ENCODE measurements at regions not wholly inside any gene's neighbourhood (a gene's known extent, or its start where the extent isn't known, plus 50 kb on each side); places are given as distances from the start of the nearest gene placed in this dataset.
A peak's percentile ranks its signal among the peaks of the same experiment; 100 is the strongest.
"Not testable (repeated sequence)": the region's sequence is repeated elsewhere in the genome, so short reads cannot be mapped to it uniquely, and the experiment has no call there.

DNA sequence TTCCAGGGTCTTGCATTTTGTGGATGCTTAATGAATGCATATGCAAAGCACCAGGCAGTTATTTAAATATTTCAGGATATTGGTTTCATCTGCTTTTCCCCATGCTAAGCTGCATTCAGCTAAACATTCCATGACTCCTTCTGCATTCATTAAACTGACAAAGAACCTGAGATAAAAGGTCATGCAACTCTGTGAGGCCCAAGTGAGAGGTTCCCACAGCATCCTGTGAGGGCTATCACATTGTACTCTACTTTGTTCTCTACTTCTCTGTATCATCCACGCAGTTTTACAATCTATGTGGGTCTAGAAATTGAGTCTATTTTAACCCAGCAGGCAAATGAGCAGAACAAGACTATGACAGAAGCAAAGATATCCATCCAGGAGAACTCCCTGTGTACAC is 86.4 kb upstream of the PRSS16 start:
- peak; percentile 21 for DNase-seq (ENCODE audit: low spot score)

DNA sequence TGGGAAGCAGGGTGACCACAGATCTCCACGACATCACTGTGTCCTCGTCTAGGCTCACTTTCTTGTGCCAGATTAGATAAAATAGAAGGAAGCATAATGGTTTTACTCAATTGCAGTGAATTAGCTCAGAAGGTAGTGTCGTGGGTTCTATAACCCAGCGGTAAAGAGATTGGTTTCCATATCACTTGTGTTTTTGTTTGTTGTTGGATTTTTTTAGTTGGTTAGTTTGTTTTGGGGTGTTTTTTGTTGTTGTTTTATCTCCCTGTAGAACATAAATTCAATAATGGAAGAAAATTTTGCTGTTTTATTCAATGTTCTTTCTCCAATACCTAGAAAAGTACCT is 85.9 kb upstream of the PRSS16 start:
- no peak for DNase-seq (ENCODE audit: low spot score)

DNA sequence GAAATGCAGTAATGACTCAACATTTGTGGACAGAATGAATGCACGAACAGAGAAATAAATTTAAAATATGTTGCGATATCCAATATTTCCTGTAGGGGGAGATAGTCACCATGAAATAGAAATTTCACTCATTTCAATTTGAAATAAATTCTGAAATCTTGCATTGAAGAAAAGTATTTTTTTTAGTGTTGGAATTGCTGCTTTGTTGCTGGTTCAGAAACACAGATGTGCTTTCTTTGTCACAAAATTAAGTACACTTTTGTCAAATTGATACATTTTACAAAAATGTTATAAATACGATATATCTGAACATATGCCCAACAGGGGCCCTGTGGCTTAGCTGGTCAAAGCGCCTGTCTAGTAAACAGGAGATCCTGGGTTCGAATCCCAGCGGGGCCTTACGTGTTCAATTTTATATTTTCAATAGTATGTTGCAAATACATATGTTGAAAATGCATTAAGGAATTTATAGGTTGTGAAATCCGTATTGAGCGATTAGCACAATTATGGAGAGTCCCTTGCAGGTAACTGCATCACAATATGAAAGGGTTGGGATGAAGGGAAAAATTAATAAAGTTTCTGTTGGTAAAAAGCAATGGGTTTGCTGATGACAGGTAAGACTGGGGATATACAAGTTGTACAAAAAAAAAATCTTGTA is 85.4 kb upstream of the PRSS16 start:
- peak; percentile 23 for DNase-seq (ENCODE audit: low spot score)

DNA sequence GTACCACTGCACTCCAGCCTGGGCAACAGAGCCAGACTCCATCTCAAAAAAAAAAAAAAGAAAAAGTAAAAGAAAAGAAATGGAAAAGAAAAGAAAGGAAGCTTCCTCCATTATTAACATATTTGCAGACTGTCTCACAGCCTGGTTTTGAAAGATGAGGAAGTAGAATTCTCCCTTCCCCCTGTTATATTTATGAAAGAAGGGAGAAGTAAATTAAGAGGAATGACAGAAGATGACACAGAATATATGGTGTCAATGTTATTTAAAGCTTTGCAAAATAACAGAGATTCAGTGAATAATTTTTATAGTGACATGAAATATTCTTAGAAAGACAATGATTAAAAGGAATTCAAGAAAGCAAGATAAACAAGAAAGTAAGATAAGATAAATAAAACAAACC is 83.7 kb upstream of the PRSS16 start:
- no peak for DNase-seq (ENCODE audit: low spot score)

DNA sequence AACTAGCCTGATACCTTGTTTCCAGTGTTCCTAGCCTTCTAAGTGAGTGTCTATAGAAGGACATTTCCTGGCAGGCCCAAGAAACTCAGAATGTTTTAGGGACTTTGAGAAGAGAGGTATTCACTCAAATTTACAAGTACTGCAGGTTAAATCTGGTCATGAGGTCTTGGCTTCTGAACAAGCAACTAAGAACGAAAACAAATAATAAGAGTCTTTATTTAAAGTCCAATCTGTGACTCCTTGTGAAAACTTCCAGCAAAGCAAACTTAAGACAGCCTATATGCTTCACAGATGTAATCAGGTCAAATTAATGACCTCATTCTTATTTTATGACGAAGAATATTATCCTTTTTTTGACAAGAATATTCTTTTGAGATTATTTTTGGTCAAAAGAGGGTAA is 79.4 kb upstream of the PRSS16 start:
- no peak for DNase-seq (ENCODE audit: low spot score)

DNA sequence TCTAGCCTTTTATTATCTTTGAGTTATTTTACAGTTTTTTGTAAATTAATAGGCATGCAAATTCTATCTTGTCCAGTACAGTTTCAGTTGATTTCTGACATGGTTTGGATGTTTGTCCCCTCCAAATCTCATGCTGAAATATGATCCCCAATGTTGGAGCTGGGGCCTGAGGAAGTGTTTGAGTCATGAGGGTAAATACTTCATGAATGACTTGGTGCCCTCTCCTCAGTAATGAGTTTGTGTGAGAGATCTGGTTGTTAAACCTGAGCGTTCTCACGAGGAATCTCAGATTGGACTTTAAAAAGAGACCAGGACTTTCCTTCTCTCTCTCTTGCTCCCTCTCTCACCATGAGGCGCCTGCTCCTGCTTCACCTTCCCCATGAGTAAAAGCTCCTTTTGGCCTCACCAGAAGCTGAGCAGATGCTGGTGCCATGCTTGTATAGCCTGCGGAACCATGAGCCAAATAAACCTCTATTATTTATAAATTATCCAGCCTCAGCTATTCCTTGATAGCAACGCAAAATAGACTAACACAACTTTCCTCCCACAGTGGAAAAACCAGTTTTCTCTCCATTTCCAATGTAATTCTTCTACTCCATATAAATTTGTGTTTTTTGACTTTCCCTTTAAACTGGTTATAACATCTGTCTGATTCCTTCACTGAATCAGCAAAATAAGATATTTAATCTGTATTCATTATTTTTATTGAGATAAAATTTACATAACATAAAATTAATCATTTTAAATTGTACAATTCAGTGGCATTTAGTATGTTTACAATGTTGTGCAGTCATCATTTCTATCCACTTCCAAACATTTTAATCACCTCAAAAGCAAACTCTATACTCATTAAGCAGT is 78.7 kb upstream of the PRSS16 start:
- no peak for DNase-seq (ENCODE audit: low spot score)

DNA sequence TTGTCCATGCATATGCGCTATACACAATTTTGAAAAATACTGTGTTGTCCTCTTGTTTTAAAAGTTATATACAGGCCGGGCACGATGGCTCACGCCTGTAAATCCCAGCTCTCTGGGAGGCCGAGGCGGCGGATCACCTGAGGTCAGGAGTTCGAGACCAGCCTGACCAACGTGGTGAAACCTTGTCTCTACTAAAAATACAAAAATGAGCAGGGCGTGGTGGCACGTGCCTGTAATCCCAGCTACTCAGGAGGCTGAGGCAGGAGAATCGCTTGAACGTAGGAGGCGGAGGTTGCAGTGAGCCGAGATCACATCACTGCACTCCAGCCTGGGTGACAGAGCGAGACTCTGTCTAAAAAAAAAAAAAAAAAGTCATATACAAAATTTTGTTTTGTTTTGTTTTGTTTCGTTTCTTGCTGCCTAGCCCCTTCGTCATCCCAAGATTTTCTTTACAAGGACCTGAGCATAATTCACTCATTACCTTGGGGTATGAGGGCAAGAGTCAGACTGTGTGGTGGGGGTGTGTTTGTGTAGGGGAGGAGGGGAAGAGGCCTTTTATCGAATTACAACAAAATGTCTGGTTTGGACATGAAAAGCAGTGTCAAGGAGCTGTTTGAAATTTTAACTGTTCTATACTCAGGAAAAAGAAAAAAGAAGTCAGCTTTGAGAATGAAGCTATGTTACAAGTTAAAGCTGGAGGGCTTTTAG is 74.8 kb upstream of the PRSS16 start:
- DNase-seq (ENCODE audit: low spot score): not testable (repeated sequence)

DNA sequence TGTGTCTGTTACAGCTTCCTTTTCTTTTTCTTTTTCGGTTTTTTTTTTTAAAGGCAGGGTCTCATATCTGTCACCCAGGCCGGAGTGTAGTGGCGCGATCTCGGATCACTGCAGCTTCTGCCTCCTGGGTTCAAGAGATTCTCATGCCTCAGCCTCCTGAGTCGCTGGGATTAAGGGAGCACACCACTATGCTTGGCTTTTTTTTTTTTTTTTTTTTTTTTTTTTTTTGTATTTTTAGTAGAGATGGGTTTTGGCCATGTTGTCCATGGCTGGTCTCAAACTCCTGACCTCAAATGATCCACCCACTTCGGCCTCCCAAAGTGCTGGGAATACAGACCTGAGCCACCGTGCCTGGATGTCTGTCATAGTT is 74.3 kb upstream of the PRSS16 start:
- not testable (repeated sequence) for DNase-seq (ENCODE audit: low spot score)

DNA sequence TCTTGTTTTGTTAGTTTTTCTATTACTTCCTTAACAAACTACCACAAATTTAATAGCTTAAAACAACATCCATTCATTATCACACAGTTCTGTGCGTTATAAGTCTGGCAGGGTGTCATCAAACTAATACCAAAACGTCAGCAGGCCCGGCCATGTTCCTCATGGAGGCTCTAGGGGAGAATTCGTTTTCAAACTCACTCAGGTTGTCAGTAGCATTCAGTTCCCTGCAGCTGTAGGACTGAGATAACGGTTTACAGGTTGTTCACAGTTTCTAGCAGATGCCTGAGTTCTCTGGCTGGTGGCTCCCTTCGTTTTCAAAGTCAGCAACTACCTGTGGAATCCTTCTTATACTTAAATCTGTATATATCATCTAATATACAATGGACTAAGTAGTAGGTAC is 72.5 kb upstream of the PRSS16 start:
- DNase-seq (ENCODE audit: low spot score): no peak

DNA sequence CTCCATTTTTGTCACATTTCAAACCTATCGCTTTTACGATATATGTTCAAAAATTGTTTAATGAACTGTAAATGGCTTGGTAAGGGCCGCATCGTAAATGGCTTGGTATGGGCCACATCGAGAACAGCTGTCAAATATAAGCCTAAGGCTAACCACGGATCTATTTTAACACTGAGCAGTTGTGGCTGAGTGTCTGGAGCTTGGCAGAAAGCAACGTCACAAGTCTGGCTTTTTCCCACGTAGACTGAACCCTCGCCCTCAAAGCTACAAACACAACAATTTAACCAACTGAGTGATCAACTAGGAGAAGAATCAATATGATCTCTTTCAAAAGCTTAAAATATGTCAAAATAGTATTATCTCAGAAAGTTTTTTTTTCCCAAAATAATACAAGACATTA is 71.4 kb upstream of the PRSS16 start:
- no peak for DNase-seq (ENCODE audit: low spot score)

DNA sequence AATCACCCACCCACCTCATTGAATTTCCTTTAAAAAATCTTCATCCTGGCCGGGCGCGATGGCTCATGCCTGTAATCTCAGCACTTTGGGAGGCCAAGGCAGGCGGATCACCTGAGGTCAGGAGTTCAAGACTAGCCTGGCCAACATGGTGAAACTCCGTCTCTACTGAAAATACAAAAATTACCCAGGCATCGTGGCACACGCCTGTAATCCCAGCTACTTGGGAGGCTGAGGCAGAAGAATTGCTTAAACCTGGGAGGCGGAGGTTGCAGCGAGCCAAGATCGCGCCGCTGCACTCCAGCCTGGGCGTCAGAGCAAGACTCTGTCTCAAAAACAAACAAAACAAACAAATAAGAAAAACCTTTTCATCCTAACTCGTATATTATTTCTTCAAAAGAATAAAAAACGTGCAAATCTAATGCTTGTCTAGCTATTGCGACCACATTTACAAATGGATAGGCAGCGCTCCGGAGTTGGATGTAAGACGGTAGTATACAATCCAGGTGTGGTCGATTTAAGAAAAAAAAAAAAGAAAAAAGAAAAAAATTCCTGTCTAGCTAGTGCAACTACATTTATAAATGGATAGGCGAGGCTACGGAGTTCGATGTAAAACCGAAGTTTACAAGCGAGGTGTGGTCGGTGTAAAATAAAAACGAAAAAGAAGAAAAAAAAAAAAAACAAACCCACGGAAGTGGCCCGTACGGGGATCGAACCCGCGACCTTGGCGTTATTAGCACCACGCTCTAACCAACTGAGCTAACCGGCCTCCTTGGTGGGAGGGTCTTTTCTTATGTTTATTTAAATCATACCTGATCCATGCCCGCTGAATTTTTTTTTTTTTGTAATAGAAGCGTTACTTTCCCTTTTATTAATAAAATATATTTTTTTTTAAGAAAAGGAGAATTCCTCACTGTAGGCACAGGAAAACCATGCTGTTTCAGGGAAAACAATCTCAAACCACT is 70.7 kb upstream of the PRSS16 start:
- DNase-seq (ENCODE audit: low spot score): peak; percentile 41

DNA sequence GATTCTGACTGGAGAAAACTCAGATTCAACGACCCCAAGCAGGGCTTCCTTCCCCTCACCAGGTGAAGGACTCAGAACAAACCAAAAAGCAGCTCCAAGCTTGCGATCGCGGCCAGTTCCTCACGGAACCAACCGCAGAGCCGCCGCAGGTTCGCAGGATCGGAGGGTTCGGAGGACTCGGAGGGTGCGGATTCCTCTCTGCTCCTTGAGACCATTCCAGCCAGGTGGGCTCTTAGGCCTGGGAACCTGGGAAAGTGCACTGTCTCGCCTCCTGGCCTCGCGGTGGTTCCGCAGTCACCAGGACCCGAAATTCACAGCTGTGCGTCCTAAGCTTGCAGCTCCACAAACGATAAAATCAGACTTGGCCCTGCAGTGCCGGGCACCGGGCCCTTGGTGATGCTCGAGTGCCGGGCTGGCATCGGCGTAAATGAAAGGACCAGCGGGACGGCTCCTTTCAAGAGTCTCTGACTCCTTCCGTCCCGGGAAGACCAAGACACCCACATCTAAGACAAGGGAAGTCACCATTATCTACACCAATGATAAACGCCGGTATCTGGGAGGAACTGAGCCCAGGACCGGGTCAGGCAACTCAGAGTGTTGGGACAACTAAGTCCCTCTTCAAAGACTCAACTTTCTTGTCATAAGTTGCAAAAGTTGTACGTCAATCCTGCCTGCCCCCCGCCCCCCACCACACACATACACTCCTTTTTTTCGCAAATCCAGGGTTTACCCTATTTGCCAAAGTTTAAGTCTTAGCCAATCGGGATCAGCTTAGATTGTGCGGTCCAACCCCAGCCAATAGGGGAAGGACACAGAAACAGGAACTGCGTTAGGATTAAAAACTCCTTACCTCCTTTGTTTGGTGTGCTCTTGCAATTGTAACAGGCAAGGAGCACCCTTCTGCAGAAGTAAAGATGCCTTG is 69.8 kb upstream of the PRSS16 start:
- DNase-seq (ENCODE audit: low spot score): peak; percentile 79

DNA sequence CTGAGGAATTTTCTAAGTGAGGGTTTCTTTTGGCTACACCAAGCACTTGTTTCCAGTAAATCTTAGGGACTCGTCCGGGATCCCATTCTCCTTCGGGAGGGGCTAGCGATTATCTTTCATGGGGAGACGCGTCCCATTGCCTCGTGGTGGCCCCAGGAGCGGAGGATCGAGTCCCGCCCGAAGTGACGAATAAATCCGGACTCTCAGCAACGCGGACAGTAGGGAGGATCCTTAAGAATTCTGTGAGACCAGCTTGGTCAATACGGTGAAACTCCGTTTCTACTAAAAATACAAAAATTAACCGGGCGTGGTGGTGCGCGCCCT is 69.1 kb upstream of the PRSS16 start:
- peak; percentile 17 for DNase-seq (ENCODE audit: low spot score)

DNA sequence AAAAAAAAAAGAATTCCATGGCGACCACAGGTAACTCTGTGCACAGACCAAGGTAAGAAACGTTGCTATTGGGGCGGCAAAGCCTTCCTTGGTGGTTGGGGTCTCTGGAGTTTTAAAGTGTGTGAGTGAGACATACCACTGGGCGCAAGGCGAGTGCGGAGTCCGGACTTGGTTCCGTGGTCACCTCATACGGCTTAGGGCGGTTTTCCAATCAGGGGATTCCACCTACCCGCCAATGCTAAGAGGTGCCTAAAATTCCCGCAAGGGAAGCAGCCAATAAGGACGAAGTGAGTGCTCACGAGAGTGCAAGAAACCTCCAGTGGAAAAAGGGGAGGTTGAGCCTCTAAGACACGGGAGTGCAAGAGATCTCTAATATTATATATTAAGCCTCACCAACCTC is 68.6 kb upstream of the PRSS16 start:
- peak; percentile 28 for DNase-seq (ENCODE audit: low spot score)

DNA sequence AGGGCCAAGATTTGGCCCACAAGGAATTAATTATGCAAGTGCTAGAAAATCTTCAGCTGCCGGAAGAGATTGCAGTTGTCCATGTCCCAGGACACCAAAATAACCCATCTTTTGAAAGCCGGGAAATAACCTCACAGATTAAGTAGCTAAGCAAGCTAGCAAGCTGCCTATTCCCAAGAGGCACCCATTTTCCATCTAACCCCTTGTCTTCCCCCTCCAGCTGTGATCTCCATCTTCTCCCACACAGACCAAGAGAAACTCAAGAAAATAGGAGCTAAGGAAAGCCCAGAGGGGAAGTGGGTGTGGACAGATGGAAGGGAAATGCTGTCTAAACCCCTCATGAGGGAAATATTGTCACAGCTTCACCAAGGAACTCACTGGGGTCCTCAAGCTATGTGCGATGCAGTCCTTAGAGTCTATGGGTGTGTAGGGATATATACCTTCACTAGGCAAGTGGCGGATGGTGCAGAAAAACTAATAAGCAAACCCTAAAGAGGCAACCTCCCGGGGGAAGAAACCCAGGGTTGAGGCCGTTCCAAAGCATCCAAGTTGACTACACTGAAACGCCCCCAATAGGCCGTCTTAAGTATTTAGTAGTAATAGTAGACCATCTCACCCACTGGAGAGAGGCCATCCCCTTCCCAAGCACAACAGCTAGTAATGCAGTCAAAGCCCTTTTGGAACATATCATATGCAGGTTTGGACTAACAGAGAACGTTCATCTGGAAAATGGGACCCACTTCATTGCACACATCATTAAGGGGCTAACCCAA is 64.3 kb upstream of the PRSS16 start:
- peak; percentile 18 for DNase-seq (ENCODE audit: low spot score)

DNA sequence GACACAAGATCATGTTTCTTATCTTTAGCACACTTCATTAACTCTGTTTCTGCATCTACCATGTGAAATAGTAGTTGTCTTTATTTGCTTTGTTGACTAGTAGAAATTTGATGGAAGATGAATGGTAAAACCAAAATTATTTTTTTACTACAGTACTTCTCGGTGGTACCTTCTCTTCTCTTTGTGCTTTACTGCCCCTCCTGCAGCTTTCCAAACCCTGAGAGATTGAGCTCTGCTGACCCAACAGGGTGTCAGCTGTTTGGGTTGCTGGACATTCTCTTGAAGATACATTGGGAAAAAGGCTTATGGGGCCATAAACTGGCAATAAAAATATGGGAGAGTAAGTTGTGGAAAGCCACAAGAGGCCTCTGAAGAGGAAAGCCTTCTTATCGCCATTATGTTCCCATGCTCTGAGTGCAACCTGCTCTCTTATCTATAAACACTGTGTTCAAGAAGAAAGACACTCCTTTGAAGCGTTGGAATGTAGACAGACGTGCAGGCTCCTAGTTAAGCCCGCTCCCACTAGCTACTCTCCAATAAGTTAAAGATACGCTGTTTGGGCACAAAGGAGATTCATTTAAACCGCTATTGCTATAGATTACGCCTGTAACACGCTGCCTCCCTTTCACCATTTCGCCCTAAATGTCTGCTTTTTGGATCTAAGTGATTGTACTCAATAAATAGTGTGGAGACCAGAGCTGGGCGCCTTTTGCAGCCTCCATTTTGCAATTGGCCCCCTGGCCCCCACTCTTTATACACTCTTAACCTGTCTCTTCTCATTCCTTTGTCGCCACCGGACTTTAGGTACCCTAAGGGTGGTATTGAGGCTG is 60.1 kb upstream of the PRSS16 start:
- DNase-seq (ENCODE audit: low spot score): no peak

DNA sequence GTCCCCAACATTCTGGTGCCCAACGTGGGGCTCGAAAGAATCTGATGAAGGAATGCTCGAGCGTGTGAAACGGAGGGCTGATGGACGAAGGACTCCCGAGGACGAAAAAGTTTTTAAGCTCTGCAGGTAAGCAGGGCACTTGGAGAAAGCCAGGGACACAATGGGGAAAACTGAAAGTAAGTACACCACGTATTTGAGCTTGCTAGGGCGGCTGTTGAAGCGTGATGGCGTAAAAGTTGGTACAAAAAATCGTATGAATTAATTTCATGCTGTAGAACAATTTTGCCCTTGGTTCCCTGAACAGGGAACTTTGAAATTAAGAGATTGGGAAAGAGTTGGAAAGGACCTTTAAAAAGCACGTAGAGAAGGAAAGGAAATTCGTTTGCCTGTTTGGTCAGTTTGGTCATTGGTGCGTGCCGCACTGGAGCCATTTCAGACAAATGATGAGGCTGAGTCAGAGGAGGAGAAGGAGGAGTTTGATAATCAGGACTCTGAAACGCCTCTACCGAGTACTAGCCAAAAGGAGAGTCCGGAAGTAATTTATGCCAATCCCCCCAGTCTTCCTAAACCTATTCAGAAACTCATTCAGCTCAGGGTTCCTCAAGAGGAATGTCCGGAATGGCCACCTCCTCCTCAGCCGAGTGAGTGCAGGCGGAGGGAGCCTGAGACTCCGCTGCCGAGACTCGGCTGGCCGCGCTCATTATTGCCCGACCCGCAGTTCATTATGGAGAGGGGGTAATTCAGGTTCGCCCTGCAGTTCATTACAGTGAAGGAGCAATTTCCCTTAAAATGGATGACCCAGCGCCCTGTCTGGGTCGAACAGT is 59.2 kb upstream of the PRSS16 start:
- peak; percentile 74 for DNase-seq (ENCODE audit: low spot score)

DNA sequence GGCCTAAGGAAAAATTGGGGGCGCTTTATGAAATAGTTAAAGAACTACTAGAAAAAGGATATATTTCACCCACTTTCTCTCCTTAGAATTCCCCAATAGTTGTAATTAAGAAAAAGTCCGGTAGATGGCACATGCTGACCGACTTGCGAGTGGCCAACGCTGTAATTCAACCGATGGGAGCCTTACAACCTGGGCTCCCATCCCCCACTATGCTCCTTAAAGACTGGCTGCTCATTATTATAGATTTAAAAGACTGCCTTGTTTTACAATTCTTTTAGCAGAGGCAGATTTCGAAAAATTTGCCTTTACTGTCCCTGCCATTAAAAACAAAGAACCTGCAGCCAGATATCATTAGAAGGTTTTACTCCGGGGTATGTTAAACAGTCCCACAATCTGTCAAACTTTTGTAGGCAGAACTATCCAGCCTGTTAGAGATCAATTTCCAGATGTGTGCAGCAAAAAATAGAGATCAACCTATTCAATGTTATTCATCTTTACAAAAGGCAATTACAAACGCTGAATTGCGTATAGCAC is 58.5 kb upstream of the PRSS16 start:
- DNase-seq (ENCODE audit: low spot score): peak; percentile 60
